ENCODE measurements at regions not wholly inside any gene's neighbourhood (a gene's known extent, or its start where the extent isn't known, plus 50 kb on each side); places are given as distances from the start of the nearest gene placed in this dataset.

- no peak for TF ChIP-seq CTCF (IDR thresholded peaks at IDR 0.05)
- no peak for TF ChIP-seq POLR2A (IDR thresholded peaks at IDR 0.05)
- TF ChIP-seq EP300 (IDR thresholded peaks at IDR 0.05), result no peak
These were observed 114.7 kb upstream of the ANKRD30A start for GRCh38 chr10:37010741-37011140.
